D721Med (cell line): ENCODE measurements at regions not wholly inside any gene's neighbourhood (a gene's known extent, or its start where the extent isn't known, plus 50 kb on each side); places are given as distances from the start of the nearest gene placed in this dataset.

ENCODE experiments used
- DNase-seq: peaks from one replicate; pipeline ENCODE4 v3.0.0; 2011; ENCODE audit warnings: low spot score; ENCODE audit not compliant: insufficient read length
- FAIRE-seq: peaks from 2 replicates; lab custom pipeline; 2011; peaks lifted over from hg19 to GRCh38; lab: Jason Lieb, UNC
- CTCF ChIP-seq: IDR thresholded peaks from 2 replicates; pipeline ENCODE4 v1.5.1; 2012; ENCODE audit warnings: mild to moderate bottlenecking, control low read depth; ENCODE audit not compliant: insufficient read depth; ENCODE audit errors: missing control alignments

GRCh38 chr21:32184485-32184884 is 94.4 kb downstream of the MIS18A start:
- TF ChIP-seq CTCF = no peak
- no peak for FAIRE-seq
- no peak for DNase-seq

- FAIRE-seq = no peak
- no peak for DNase-seq
Measured at GRCh38 chr21:32184065-32184464, 94.8 kb downstream of the MIS18A start.

GRCh38 chr21:32183396-32183795 is 95.5 kb downstream of the MIS18A start:
- FAIRE-seq (no peak), DNase-seq (no peak)
- TF ChIP-seq CTCF = no peak

More at GRCh38 chr21:32184065-32184464, 94.8 kb downstream of the MIS18A start:
- TF ChIP-seq CTCF = no peak

- no peak for FAIRE-seq
- DNase-seq = no peak
- no peak for TF ChIP-seq CTCF
Measured at GRCh38 chr21:32182449-32182848, 96.4 kb downstream of the MIS18A start.

- DNase-seq (no peak), FAIRE-seq (no peak)
- no peak for TF ChIP-seq CTCF
Measured at GRCh38 chr21:32181457-32181856, 97.4 kb downstream of the MIS18A start.

- FAIRE-seq = no peak
- no peak for TF ChIP-seq CTCF
- DNase-seq = no peak
Measured at GRCh38 chr21:32174819-32175218, 104.0 kb downstream of the MIS18A start.

- TF ChIP-seq CTCF = no peak
- DNase-seq (no peak), FAIRE-seq (no peak)
Measured at GRCh38 chr21:32173121-32173724, 105.6 kb downstream of the MIS18A start.
